ENCODE measurements at regions not wholly inside any gene's neighbourhood (a gene's known extent, or its start where the extent isn't known, plus 50 kb on each side); places are given as distances from the start of the nearest gene placed in this dataset.

DNA sequence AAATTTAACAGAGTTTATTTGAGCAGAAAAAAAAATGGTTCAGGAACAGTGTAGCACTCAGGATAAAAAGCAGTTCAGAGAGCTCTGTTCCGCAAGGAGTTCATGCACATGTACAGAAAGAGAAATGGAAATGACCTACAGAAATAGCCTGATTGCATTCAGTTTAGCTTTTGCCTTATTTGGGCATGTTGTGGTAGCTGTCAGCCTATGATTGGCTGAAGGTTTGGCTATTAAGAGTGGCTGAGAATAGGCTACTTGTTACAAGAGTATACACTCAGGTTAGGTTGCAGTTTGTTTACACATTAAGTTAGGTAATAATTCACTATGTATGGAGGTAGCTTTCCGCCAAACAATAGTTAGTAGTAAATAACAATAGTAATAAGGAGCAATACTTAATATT lies 511.0 kb upstream of the TMPRSS15 start:
- POLR2A ChIA-PET: no interaction called here
- CTCF ChIA-PET: no interaction called here
- no peak for DNase-seq (ENCODE audit: extremely low spot score)
- TF ChIP-seq SP1 (IDR thresholded peaks at IDR 0.05): no peak
- TF ChIP-seq ZNF384 (IDR thresholded peaks at IDR 0.05): no peak
- TF ChIP-seq SUZ12 (IDR thresholded peaks at IDR 0.05): no peak
- no peak for TF ChIP-seq TARDBP (IDR thresholded peaks at IDR 0.05)
- TF ChIP-seq BHLHE40 (IDR thresholded peaks at IDR 0.05; ENCODE audit: borderline replicate concordance): no peak
- no peak for TF ChIP-seq HDGF (IDR thresholded peaks at IDR 0.05; ENCODE audit: borderline replicate concordance)
- TF ChIP-seq CTBP1 (IDR thresholded peaks at IDR 0.05; ENCODE audit: borderline replicate concordance): no peak
- no peak for TF ChIP-seq FOXA1 (IDR thresholded peaks at IDR 0.05)
- TF ChIP-seq FOXM1 (IDR thresholded peaks at IDR 0.05; ENCODE audit: borderline replicate concordance): no peak
- no peak for TF ChIP-seq ELF4 (IDR thresholded peaks at IDR 0.05)
- TF ChIP-seq LEF1 (IDR thresholded peaks at IDR 0.05; ENCODE audit: borderline replicate concordance): no peak
- TF ChIP-seq ARNT (IDR thresholded peaks at IDR 0.05): no peak
- TF ChIP-seq, protein P1, sequence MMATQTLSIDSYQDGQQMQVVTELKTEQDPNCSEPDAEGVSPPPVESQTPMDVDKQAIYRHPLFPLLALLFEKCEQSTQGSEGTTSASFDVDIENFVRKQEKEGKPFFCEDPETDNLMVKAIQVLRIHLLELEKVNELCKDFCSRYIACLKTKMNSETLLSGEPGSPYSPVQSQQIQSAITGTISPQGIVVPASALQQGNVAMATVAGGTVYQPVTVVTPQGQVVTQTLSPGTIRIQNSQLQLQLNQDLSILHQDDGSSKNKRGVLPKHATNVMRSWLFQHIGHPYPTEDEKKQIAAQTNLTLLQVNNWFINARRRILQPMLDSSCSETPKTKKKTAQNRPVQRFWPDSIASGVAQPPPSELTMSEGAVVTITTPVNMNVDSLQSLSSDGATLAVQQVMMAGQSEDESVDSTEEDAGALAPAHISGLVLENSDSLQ (IDR thresholded peaks at IDR 0.05): no peak
- TF ChIP-seq FOXK2 (IDR thresholded peaks at IDR 0.05): no peak
- no peak for TF ChIP-seq L3MBTL2 (conservative IDR thresholded peaks at IDR 0.05)
- TF ChIP-seq NFRKB (IDR thresholded peaks at IDR 0.05): no peak

DNA sequence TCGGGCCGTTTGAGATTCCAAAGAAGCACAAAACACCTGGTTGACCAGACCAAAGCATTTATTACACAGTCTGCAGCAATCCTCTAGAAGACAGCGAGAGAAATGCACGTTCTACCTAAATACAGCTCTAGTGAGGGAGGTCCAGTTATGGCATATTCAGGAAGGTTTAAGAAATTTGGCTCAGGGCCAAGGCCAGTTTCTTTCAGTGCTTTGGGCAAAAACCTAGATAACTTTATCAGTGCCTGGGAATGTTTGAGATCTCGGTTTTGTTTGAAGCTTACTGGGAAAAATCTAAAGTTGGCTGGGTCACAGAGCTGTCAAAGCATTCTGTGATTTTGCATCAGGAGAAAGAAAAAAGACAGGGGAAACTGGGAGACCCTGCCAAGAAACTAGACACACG lies 514.0 kb upstream of the TMPRSS15 start:
- no peak for DNase-seq (ENCODE audit: extremely low spot score)
- ChIA-PET CTCF (no interaction called here), POLR2A (no interaction called here)
- no peak for TF ChIP-seq LEF1 (IDR thresholded peaks at IDR 0.05; ENCODE audit: borderline replicate concordance)
- TF ChIP-seq SUZ12 (IDR thresholded peaks at IDR 0.05): no peak
- TF ChIP-seq, protein P1 (IDR thresholded peaks at IDR 0.05): no peak
- no peak for TF ChIP-seq TARDBP (IDR thresholded peaks at IDR 0.05)
- TF ChIP-seq FOXA1 (IDR thresholded peaks at IDR 0.05): no peak
- TF ChIP-seq FOXK2 (IDR thresholded peaks at IDR 0.05): no peak
- TF ChIP-seq FOXM1 (IDR thresholded peaks at IDR 0.05; ENCODE audit: borderline replicate concordance): no peak
- no peak for TF ChIP-seq L3MBTL2 (conservative IDR thresholded peaks at IDR 0.05)
- TF ChIP-seq ELF4 (IDR thresholded peaks at IDR 0.05): no peak
- TF ChIP-seq CTBP1 (IDR thresholded peaks at IDR 0.05; ENCODE audit: borderline replicate concordance): no peak
- TF ChIP-seq HDGF (IDR thresholded peaks at IDR 0.05; ENCODE audit: borderline replicate concordance): no peak
- TF ChIP-seq BHLHE40 (IDR thresholded peaks at IDR 0.05; ENCODE audit: borderline replicate concordance): no peak
- TF ChIP-seq NFRKB (IDR thresholded peaks at IDR 0.05): no peak
- no peak for TF ChIP-seq ARNT (IDR thresholded peaks at IDR 0.05)
- TF ChIP-seq ZNF384 (IDR thresholded peaks at IDR 0.05): no peak
- no peak for TF ChIP-seq SP1 (IDR thresholded peaks at IDR 0.05)

DNA sequence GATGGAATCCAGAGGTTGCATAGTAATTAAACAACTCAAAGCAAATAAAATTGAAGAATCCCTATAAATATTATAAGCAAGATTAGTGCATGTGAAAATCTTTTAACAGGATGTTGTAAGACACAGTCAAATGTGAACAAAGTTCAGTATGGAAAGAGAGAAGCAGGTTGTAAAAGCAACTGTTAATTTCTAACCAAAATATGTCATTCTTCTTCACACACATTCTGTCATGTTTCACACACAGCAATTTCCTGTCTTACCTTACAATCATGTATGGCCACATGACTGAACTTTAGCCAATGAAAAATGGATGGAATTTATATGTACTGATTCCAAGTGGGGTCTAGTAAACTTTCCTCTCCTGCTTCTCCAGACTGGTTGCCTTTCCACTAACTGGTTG lies 527.7 kb upstream of the TMPRSS15 start:
- TF ChIP-seq, protein P1 (IDR thresholded peaks at IDR 0.05): no peak
- TF ChIP-seq ARNT (IDR thresholded peaks at IDR 0.05): no peak
- no peak for TF ChIP-seq ELF4 (IDR thresholded peaks at IDR 0.05)
- ChIA-PET POLR2A (no interaction called here), CTCF (no interaction called here)

DNA sequence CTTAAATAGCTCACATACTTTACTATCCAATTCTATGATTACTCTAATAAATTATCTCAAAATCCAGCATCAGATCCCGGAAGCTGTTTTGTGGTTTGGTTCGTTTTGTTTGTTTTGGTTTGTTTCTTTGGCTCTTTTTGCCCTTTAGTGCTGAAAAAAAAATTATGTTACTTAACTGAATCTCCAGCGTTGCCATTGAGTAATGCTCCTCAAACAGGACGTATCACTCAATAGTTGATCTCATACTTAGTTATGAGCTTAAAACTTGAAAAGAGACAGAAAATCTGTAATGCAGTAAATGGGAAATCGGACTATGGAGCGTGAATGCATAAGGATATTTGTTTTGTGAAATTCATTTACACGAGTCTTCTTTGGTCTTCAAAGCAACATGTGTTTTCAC lies 533.8 kb upstream of the TMPRSS15 start:
- ChIA-PET POLR2A (no interaction called here), CTCF (no interaction called here)
- TF ChIP-seq, protein P1 (IDR thresholded peaks at IDR 0.05): no peak
- TF ChIP-seq FOXA1 (IDR thresholded peaks at IDR 0.05) (no peak), LEF1 (IDR thresholded peaks at IDR 0.05; ENCODE audit: borderline replicate concordance) (no peak), ZNF384 (IDR thresholded peaks at IDR 0.05) (no peak), FOXK2 (IDR thresholded peaks at IDR 0.05) (no peak), L3MBTL2 (conservative IDR thresholded peaks at IDR 0.05) (no peak), SP1 (IDR thresholded peaks at IDR 0.05) (no peak), BHLHE40 (IDR thresholded peaks at IDR 0.05; ENCODE audit: borderline replicate concordance) (no peak)
- no peak for DNase-seq (ENCODE audit: extremely low spot score)

More for the DNA sequence above, 527.7 kb upstream of the TMPRSS15 start:
- DNase-seq (ENCODE audit: extremely low spot score): no peak

DNA sequence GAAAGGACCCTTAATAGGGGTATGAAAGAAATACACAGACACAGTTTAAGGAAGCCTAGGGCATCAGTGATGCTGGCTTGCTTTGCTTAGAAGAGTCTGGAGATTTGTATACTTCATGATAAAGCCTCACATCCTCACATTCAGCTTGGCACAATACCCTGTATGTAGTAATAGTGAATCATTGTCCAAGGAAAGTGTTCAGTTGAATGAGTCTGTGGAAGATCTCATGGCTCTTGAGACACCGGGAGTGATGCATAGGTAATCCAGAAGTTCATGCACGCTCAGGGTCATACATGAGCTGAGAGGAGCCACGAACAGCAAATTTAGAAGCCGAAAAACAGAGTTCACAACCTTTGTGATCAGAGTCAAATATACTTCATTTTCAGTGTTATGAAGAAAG lies 537.2 kb upstream of the TMPRSS15 start:
- POLR2A ChIA-PET: no interaction called here
- no peak for DNase-seq (ENCODE audit: extremely low spot score)
- TF ChIP-seq ARNT (IDR thresholded peaks at IDR 0.05): no peak
- TF ChIP-seq BHLHE40 (IDR thresholded peaks at IDR 0.05; ENCODE audit: borderline replicate concordance): no peak
- no peak for TF ChIP-seq L3MBTL2 (conservative IDR thresholded peaks at IDR 0.05)
- no peak for TF ChIP-seq HDGF (IDR thresholded peaks at IDR 0.05; ENCODE audit: borderline replicate concordance)
- no peak for TF ChIP-seq LEF1 (IDR thresholded peaks at IDR 0.05; ENCODE audit: borderline replicate concordance)
- no peak for TF ChIP-seq FOXK2 (IDR thresholded peaks at IDR 0.05)
- no peak for TF ChIP-seq ELF4 (IDR thresholded peaks at IDR 0.05)
- no peak for TF ChIP-seq SUZ12 (IDR thresholded peaks at IDR 0.05)
- no peak for TF ChIP-seq FOXM1 (IDR thresholded peaks at IDR 0.05; ENCODE audit: borderline replicate concordance)
- no peak for TF ChIP-seq NFRKB (IDR thresholded peaks at IDR 0.05)
- TF ChIP-seq TARDBP (IDR thresholded peaks at IDR 0.05): no peak
- no peak for TF ChIP-seq ZNF384 (IDR thresholded peaks at IDR 0.05)
- no peak for TF ChIP-seq SP1 (IDR thresholded peaks at IDR 0.05)
- no peak for TF ChIP-seq CTBP1 (IDR thresholded peaks at IDR 0.05; ENCODE audit: borderline replicate concordance)
- no peak for TF ChIP-seq FOXA1 (IDR thresholded peaks at IDR 0.05)
- TF ChIP-seq, protein P1 (IDR thresholded peaks at IDR 0.05): no peak
- CTCF ChIA-PET: no interaction called here

Measured in HEK293T (cell line).